ENCODE measurements at regions not wholly inside any gene's neighbourhood (a gene's known extent, or its start where the extent isn't known, plus 50 kb on each side); places are given as distances from the start of the nearest gene placed in this dataset.

DNA sequence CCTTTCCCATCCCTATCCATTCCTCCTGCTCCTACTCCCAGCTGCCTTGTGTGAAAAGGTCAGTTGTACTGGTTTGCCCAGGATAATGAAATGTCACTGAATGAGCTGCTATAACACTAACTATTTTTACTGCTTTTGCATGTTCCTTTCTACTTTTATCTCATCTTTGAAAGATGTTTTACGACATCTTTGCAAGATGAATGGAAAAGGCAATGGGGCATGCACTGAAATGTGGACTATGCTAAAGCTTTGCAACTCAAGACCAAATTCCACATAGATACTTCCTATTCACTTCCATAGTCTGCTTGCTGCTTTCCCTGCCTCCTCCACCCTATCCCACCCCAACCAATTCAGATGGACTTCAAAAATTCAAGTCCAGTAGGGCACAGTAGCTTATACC is 111.3 kb downstream of the SETD4 start:
- DNase-seq: no peak
- no peaks in the 10 kb centered on the region for H3K36me3 Mint-ChIP-seq
- TF ChIP-seq, protein P1, sequence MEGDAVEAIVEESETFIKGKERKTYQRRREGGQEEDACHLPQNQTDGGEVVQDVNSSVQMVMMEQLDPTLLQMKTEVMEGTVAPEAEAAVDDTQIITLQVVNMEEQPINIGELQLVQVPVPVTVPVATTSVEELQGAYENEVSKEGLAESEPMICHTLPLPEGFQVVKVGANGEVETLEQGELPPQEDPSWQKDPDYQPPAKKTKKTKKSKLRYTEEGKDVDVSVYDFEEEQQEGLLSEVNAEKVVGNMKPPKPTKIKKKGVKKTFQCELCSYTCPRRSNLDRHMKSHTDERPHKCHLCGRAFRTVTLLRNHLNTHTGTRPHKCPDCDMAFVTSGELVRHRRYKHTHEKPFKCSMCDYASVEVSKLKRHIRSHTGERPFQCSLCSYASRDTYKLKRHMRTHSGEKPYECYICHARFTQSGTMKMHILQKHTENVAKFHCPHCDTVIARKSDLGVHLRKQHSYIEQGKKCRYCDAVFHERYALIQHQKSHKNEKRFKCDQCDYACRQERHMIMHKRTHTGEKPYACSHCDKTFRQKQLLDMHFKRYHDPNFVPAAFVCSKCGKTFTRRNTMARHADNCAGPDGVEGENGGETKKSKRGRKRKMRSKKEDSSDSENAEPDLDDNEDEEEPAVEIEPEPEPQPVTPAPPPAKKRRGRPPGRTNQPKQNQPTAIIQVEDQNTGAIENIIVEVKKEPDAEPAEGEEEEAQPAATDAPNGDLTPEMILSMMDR (IDR thresholded peaks at IDR 0.05): no peak

DNA sequence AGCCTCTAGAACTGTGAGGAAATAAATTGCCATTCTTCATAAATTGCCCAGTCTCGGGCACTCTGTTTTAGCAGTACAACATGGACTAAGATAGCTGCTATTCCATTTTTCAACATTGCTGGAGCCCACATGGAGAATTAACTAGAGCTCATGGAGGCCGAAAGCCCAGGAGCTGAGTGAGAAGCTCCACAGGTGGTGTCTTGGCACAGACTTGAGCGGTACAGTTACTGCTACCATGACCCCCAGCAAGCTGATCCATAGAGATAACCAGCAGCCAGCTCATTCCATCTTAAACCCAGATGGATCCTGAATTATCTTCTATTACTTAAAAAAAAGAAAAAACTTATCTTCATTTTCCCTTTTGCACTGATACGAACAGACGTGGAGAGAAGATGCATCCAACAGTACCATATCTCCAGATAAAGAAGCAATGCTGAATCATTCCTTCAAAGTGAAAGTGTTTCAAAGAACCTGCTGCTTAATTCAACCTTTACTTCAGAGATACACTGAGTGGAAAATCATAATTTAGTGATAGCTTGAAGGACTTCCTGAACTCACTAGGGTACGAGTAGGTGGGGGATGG is 115.1 kb downstream of the SETD4 start:
- DNase-seq: no peak
- no peak overlapping the region for H3K4me3 Mint-ChIP-seq
- Histone ChIP-seq H3K4me3 (replicated peaks in 1 of 3; ENCODE audit: low read depth in 2 of 3, low read length in 3 of 3) (no peak overlapping the region), H2AFZ (ENCODE audit: insufficient read depth, low read depth, low read length, poor library complexity, severe bottlenecking) (no peak overlapping the region), H3K4me1 (ENCODE audit: control insufficient read depth in 1 of 2, insufficient read depth in 2 of 2, low read length in 2 of 2) (peaks cover 0 to 1% of the 10 kb centered on the region in 2 donors), H3K36me3 (replicated peaks in 1 of 2; ENCODE audit: control insufficient read depth in 1 of 2, insufficient read depth in 2 of 2, low read length in 2 of 2) (no peaks in the 10 kb centered on the region), H4K20me1 (ENCODE audit: insufficient read depth, low read length) (no peaks in the 10 kb centered on the region), H3K4me2 (replicated peaks; ENCODE audit: extremely low read depth, low read length, poor library complexity, severe bottlenecking) (no peak overlapping the region), H3K9me3 (replicated peaks in 1 of 2; ENCODE audit: control insufficient read depth in 1 of 2, insufficient read depth in 1 of 2, low read length in 2 of 2) (no peaks in the 10 kb centered on the region), H3K9ac (ENCODE audit: insufficient read depth, low read length, poor library complexity, severe bottlenecking) (no peak overlapping the region), H3K27me3 (ENCODE audit: control insufficient read depth in 2 of 2, insufficient read depth in 2 of 2, low read length in 2 of 2) (no peaks in the 10 kb centered on the region), H3K79me2 (ENCODE audit: insufficient read depth, low read length) (no peaks in the 10 kb centered on the region), H3K27ac (ENCODE audit: low read depth in 1 of 2, low read length in 2 of 2) (no peak overlapping the region)
- H3K4me1 Mint-ChIP-seq: peaks cover 1% of the 10 kb centered on the region
- H3K36me3 Mint-ChIP-seq: no peaks in the 10 kb centered on the region
- intact Hi-C loops (cut with micrococcal nuclease): loop anchor here (10.0 kb wide), 1 partner anchor 100 kb away; no protein-coding TSS in a partner anchor
- no peak overlapping the region for H3K27ac Mint-ChIP-seq
- no peaks in the 10 kb centered on the region for H3K9me3 Mint-ChIP-seq
- TF ChIP-seq, protein P1 (IDR thresholded peaks at IDR 0.05): no peak
- WGBS (ENCODE audit: insufficient coverage): 93% methylated on average over 3 of the region's 6 CpGs
- peaks cover 0 to 3% (median 1%) of the 10 kb centered on the region in 3 donors for H3K27me3 Mint-ChIP-seq (ENCODE audit: low read depth in 3 of 3)

More for the DNA sequence above, 111.3 kb downstream of the SETD4 start:
- Histone ChIP-seq H3K4me2 (replicated peaks; ENCODE audit: extremely low read depth, low read length, poor library complexity, severe bottlenecking) (no peak overlapping the region), H3K9ac (ENCODE audit: insufficient read depth, low read length, poor library complexity, severe bottlenecking) (no peak overlapping the region), H3K9me3 (replicated peaks in 1 of 2; ENCODE audit: control insufficient read depth in 1 of 2, insufficient read depth in 1 of 2, low read length in 2 of 2) (no peaks in the 10 kb centered on the region), H3K79me2 (ENCODE audit: insufficient read depth, low read length) (no peaks in the 10 kb centered on the region), H3K27me3 (ENCODE audit: control insufficient read depth in 2 of 2, insufficient read depth in 2 of 2, low read length in 2 of 2) (no peaks in the 10 kb centered on the region), H3K36me3 (replicated peaks in 1 of 2; ENCODE audit: control insufficient read depth in 1 of 2, insufficient read depth in 2 of 2, low read length in 2 of 2) (no peaks in the 10 kb centered on the region), H3K4me3 (replicated peaks in 1 of 3; ENCODE audit: low read depth in 2 of 3, low read length in 3 of 3) (no peak overlapping the region), H2AFZ (ENCODE audit: insufficient read depth, low read depth, low read length, poor library complexity, severe bottlenecking) (no peak overlapping the region), H4K20me1 (ENCODE audit: insufficient read depth, low read length) (no peaks in the 10 kb centered on the region), H3K27ac (ENCODE audit: low read depth in 1 of 2, low read length in 2 of 2) (no peak overlapping the region), H3K4me1 (ENCODE audit: control insufficient read depth in 1 of 2, insufficient read depth in 2 of 2, low read length in 2 of 2) (no peaks in the 10 kb centered on the region)
- Mint-ChIP-seq H3K27me3 (ENCODE audit: low read depth in 3 of 3) (peaks cover 0 to 6% (median 3%) of the 10 kb centered on the region in 3 donors), H3K9me3 (no peaks in the 10 kb centered on the region), H3K27ac (no peak overlapping the region), H3K4me1 (no peaks in the 10 kb centered on the region), H3K4me3 (no peak overlapping the region)
- WGBS (ENCODE audit: insufficient coverage): no CpG with 5 or more reads among the region's 1 CpG
- intact Hi-C loops (cut with micrococcal nuclease): loop anchor here (10.0 kb wide), 1 partner anchor 104 kb away; no protein-coding TSS in a partner anchor

Measured in CD14-positive monocyte (primary cell).